GM21717 (cell line): ENCODE measurements at regions not wholly inside any gene's neighbourhood (a gene's known extent, or its start where the extent isn't known, plus 50 kb on each side); places are given as distances from the start of the nearest gene placed in this dataset.
"Not testable (repeated sequence)": the region's sequence is repeated elsewhere in the genome, so short reads cannot be mapped to it uniquely, and the experiment has no call there.

ENCODE experiments used
- ATAC-seq: cut with Tn5 transposase; IDR thresholded peaks from one replicate; pipeline ENCODE4 v1.9.1; 2021; ENCODE audit warnings: mild to moderate bottlenecking, moderate library complexity; ENCODE audit not compliant: unreplicated experiment

DNA sequence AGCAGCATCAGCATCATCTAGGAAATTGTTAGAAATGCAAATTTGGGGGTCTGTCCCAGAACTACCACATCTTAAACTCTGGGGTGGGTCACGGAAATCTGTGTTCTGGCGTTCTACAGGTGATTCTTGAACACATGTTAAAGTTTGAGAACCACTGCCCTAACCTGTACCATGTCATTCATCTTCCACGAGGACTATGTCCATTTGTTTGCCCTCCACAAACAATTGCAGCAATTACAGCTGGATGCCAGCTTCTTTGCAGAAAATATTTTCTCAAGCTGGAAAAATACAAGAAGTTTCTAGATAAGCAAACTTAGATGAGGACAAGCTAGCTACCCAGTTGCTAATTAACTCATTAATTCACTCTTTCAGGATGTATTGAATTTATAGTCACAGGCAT lies 54.1 kb downstream of the MAFB start:
- no peak for ATAC-seq

DNA sequence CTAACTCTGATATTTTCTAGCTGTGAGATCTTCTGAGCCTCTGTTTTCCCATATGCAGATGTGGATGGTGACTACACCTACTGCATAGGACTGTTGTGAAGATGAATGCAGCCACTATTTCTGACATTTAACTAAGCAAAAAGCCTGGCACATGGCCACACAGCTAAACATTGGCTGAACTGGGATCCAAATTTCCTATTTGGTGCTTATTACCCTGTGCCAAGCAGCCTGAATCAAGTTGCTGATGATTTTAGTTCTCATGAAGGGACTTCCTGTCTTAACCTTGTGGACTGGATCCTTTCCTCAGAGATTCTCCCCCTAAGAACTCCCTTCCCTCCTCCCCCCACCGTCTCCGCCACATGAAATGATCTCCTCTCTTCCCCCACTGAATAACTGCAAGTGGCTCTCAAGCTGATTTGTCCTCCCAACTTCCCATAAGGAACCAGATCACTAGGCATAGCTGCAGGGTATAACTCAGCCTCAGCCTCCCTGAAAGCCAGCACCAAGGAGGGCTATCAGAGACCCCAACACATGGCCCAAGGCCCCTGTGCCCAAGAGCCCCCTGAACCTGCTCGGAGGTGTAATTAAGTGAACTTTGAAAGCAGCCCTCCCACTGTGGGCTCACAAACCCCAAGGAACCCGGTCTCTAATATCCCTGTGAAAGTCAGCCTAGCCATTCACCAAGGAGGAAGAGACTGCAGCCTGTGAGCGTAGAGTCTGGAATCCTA lies 55.7 kb downstream of the MAFB start:
- ATAC-seq = no peak

DNA sequence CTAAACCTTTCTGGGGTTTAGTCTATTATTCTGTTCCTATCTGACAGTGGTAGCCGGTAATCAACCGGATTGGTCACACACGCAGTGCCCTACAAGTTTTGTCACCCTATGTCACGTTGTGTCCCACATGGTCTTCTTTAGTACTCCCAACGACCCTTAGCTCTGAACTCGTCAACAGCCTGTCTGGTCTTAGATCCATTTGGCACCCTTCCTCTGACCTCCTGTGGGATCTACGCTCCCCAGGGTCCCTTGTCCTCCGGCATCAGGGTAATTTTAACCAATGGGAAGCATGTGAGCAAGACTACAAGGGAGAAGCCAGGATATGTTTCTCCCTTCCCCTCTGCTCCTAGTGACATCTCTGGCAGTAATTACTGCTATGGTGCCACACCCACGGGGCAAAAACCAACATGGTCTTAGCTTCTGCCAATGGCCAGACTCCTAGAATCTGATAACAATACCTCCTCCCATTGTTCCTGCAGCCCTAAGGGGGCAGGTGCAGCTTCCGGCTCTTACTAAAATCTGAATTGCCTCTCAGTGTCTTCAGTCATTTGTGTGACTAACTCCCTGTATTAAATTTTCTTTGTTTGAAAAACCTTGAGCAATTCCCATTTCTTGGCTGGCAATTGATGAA lies 56.6 kb downstream of the MAFB start:
- no peak for ATAC-seq

DNA sequence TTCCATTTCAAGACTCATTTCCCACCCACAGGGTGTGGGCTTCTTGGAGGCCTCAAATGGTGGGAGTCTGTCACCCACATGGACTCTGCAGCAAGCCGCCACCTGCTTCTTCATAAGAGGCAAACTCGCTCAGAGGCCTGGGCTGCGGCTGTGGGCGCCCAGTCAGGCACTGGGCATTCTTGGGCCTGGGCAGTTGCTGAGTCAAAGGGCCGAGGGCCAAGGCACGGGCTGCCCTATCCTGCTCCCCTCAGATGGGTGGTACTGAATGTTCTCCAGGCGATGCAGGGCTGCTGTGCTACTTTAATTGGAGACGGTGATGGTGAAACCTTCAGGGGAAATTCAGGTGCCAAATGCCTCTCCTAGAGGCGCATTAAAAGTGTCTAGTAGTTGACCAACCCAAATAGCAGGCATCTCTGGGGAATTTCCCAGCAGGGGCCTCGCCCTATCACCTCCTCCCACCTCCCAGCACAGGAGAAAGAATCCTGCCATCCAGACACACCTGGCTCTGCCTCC lies 57.9 kb downstream of the MAFB start:
- ATAC-seq = no peak

- no peak for ATAC-seq
These were observed 58.3 kb downstream of the MAFB start for GRCh38 chr20:40630713-40631112.

DNA sequence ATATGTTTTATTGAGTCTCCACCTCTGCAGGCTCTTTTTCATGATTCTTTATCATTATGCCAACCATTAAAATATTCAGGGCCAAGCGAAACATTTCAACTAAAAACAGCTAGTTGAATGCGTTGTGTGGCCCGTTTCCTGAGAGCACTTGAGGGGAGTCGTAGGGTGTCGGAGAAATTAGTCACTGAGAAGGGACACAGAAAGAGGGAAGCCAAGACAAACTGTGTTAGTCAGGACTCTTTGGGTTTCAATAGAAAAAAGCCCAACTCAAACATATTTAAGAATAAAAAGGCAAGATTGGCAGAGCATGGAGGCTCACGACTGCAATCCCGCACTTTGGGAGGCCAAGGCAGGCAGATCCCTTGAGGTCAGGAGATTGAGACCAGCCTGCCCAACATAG lies 58.9 kb downstream of the MAFB start:
- no peak for ATAC-seq

- ATAC-seq = no peak
These were observed 60.2 kb downstream of the MAFB start for GRCh38 chr20:40628877-40629276.

DNA sequence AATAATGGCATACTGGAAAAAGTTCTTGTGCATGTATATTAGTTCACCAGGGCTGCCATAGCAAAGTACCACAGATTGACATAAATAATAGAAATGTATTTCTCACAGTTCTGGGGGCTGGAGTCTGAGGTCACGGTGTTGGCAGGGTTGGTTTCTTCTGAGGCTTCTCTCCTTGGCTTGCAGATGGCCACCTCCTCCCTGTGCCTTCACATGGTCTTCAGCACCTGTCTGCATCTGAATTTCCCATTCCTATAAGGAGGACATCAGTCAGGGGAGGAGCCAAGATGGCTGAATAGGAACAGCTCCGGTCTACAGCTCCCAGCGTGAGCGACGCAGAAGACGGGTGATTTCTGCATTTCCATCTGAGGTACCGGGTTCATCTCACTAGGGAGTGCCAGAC lies 70.0 kb downstream of the MAFB start:
- ATAC-seq = not testable (repeated sequence)

DNA sequence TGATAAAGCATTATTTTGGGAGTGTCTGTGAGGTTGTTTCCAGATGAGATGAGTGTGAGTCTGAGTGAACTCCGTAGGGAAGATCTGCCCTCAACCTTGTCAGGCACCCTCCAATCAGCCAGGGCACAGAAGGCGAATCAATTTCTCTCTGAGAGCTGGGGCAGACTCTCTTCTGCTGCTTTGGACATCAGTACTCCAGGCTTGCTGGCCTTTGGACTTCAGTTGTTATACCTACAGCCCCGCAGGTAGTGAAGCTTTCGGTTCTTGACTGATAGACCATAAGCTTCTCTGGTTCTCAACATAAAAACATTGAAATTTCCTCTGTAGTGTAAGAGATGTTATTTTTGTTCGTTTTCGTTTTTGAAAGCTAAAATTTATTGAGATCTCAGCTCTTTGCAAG lies 71.4 kb downstream of the MAFB start:
- no peak for ATAC-seq

DNA sequence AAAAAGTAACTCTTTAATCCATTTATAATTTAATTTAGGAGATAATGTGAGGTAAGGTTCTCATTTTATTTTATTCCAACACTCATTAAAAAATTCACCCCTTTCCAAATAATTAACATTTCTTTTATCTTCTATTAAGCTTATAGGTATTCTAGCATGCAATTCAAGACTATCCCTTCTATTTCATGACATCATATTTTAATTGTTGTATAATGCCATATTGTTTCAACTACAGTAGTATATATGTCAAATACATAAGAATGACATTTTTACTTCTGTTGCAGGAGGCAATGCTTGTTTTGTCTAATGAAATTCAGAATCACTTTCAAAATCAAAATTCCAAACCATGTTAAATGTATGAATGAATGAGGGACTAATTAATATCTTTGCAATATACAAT lies 76.2 kb downstream of the MAFB start:
- no peak for ATAC-seq

DNA sequence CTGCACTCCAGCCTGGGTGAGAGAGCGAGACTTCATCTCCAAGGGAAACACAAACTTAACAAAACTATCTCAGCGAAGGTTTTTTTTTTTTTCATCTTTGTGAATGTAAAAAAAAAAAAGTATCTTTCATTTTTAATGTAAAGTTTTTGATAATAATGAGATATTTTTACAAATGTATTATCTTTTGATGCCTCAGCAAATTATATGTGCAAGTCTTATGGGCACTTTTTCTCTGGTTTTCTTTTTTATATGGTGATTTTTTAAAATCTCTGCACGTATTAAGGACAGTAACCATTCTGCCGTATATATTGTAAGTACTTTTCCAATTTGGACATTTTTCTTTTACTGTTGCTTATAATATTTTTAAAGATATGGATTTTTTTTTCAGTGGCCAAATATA lies 76.8 kb downstream of the MAFB start:
- ATAC-seq = no peak

GRCh38 chr20:40610730-40611129 lies 78.3 kb downstream of the MAFB start:
- ATAC-seq = no peak

GRCh38 chr20:40607927-40608326 lies 81.1 kb downstream of the MAFB start:
- ATAC-seq = no peak

DNA sequence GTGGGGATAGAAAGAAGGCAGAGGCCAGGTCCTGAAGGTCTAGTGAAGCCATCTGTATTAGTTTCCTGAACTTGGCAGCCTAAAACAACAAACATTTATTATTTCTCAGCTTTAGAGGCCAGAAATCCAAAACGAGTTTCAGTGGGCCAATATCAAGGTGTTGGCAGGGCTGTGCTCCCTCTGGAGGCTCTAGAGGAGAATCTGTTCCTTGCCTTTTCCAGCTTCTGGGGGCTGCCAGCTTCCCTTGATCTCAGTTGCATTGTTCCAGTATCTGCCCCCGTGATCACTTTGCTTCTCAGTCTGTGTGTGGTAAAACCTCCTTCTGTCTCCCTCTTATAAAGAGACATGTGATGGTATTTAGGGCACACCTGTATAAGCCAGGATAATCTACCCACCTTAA lies 82.4 kb downstream of the MAFB start:
- ATAC-seq = no peak

GRCh38 chr20:40606237-40606636 lies 82.8 kb downstream of the MAFB start:
- ATAC-seq = no peak

GRCh38 chr20:40604416-40604815 lies 84.6 kb downstream of the MAFB start:
- no peak for ATAC-seq

- ATAC-seq = no peak
These were observed 85.9 kb downstream of the MAFB start for GRCh38 chr20:40603057-40603651.

GRCh38 chr20:40602381-40602780 lies 86.7 kb downstream of the MAFB start:
- no peak for ATAC-seq

DNA sequence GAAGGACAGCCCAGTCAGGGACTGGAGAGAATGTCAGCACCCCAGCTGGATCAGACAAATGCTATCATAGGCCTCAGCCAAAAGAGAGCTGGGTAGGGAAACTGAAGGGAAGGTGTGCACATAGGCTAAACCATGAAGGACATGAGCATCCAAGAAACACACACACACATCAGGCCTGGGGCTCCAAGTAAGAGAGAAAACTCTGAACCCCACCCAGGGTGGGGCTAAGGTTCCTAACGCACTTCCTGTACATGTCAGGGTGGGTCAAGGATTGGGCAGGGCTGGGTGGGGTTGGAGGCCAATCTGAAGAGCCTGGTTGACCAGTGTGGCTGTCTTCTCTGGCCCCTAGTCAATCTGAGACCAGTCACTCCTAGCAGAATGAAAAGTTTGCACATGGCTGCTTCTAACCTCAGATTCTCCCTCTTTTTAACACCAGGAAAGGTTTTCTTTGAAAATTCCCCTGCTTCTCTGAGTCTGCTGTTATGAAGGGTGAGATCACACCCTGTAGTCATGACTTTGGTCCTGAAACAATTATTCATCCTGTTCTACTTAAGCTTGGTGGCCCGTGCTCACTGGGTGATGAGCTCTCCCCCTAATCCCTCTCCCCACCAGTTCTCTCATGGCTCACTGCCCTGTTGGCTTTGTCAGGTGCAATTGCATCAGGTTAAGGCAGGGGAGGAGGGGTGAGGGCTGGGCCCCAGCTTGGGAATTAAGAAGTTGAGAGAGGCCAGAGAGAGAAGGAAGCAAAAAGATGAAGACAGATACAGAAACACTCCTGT lies 88.4 kb downstream of the MAFB start:
- no peak for ATAC-seq

- no peak for ATAC-seq
These were observed 89.0 kb downstream of the MAFB start for GRCh38 chr20:40599987-40600386.

- ATAC-seq = no peak
These were observed 96.1 kb downstream of the MAFB start for GRCh38 chr20:40592941-40593340.
